ENCODE measurements at regions not wholly inside any gene's neighbourhood (a gene's known extent, or its start where the extent isn't known, plus 50 kb on each side); places are given as distances from the start of the nearest gene placed in this dataset.

DNA sequence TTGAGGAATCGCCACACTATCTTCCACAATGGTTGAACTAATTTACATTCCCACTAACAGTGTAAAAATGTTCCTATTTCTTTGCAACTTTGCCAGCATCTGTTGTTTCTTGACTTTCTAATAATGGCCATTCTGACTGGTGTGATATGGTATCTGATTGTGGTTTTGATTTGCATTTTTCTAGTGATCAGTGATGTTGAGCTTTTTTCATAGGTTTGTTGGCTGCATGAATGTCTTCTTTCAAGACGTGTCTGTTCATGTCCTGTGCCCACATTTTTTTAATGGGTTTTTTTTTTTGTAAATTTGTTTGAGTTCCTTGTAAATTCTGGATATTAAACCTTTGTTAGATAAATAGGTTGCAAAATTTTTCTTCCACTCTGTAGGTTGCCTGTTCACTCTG is 615.9 kb downstream of the SEMA5A start:
- TF ChIP-seq POLR2A (IDR thresholded peaks at IDR 0.05) (no peak), POLR2AphosphoS5 (IDR thresholded peaks at IDR 0.05; ENCODE audit: insufficient read depth in 1 of 2, low read depth in 1 of 2) (no peak)
- TF ChIP-seq, protein P1, sequence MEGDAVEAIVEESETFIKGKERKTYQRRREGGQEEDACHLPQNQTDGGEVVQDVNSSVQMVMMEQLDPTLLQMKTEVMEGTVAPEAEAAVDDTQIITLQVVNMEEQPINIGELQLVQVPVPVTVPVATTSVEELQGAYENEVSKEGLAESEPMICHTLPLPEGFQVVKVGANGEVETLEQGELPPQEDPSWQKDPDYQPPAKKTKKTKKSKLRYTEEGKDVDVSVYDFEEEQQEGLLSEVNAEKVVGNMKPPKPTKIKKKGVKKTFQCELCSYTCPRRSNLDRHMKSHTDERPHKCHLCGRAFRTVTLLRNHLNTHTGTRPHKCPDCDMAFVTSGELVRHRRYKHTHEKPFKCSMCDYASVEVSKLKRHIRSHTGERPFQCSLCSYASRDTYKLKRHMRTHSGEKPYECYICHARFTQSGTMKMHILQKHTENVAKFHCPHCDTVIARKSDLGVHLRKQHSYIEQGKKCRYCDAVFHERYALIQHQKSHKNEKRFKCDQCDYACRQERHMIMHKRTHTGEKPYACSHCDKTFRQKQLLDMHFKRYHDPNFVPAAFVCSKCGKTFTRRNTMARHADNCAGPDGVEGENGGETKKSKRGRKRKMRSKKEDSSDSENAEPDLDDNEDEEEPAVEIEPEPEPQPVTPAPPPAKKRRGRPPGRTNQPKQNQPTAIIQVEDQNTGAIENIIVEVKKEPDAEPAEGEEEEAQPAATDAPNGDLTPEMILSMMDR (IDR thresholded peaks at IDR 0.05) = no peak
- Histone ChIP-seq H3K27ac (no peak overlapping the region), H3K9me3 (no peaks in the 10 kb centered on the region), H3K36me3 (no peaks in the 10 kb centered on the region), H3K27me3 (no peaks in the 10 kb centered on the region), H3K4me1 (no peaks in the 10 kb centered on the region), H3K4me3 (no peak overlapping the region)
- DNase-seq (ENCODE audit: extremely low spot score in 2 of 2) = no peak
- intact Hi-C loops (cut with DNase I) = no loop called here

DNA sequence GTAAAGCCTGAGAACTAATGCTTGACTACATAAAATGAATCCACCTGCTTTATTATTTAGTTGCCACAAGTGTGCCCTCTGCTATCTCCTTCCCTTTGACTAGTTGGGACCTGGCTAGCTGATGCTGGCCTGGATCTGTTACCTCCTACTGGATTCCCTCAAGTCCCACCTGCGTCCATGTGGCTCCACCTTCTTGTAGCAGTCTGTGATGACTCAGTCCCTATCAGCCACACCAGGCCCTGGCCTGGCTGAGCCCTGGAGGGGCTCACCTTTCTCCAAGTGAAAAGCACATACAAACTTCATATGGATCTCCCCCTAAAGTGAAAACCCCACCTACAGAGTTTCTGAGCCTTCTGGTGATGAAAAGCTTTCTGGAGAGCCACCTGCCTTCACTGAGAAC is 611.4 kb downstream of the SEMA5A start:
- Histone ChIP-seq H3K9me3 (no peaks in the 10 kb centered on the region), H3K27ac (no peak overlapping the region), H3K4me1 (no peaks in the 10 kb centered on the region), H3K27me3 (no peaks in the 10 kb centered on the region), H3K36me3 (no peaks in the 10 kb centered on the region), H3K4me3 (no peak overlapping the region)
- TF ChIP-seq, protein P1 (IDR thresholded peaks at IDR 0.05) = no peak
- no peak for TF ChIP-seq POLR2A (IDR thresholded peaks at IDR 0.05)
- no peak for TF ChIP-seq POLR2AphosphoS5 (IDR thresholded peaks at IDR 0.05; ENCODE audit: insufficient read depth in 1 of 2, low read depth in 1 of 2)
- no peak for DNase-seq (ENCODE audit: extremely low spot score in 2 of 2)
- intact Hi-C loops (cut with DNase I) = no loop called here

DNA sequence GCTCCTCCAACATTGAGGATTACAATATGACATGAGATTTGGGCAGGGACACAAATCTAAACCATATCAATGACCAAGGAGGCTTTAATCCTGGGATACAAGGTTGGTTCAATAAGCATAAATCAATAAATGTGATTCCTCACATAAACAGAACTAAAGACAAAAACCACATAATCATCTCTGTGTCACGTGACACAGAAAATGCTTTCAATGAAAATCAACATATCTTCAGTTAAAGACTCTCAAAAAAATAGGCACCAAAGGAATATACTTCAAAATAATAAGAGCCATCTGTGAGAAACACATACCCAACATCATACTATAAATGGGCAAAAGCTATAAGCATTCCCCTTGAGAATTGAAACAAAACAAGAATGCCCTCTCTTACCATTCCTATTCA is 604.9 kb downstream of the SEMA5A start:
- Histone ChIP-seq H3K4me1 (no peaks in the 10 kb centered on the region), H3K27ac (no peak overlapping the region), H3K9me3 (no peaks in the 10 kb centered on the region), H3K36me3 (no peaks in the 10 kb centered on the region), H3K4me3 (no peak overlapping the region), H3K27me3 (no peaks in the 10 kb centered on the region)
- no peak for DNase-seq (ENCODE audit: extremely low spot score in 2 of 2)
- intact Hi-C loops (cut with DNase I) = no loop called here
- TF ChIP-seq POLR2A (IDR thresholded peaks at IDR 0.05) (no peak), POLR2AphosphoS5 (IDR thresholded peaks at IDR 0.05; ENCODE audit: insufficient read depth in 1 of 2, low read depth in 1 of 2) (no peak)
- TF ChIP-seq, protein P1 (IDR thresholded peaks at IDR 0.05) = no peak

DNA sequence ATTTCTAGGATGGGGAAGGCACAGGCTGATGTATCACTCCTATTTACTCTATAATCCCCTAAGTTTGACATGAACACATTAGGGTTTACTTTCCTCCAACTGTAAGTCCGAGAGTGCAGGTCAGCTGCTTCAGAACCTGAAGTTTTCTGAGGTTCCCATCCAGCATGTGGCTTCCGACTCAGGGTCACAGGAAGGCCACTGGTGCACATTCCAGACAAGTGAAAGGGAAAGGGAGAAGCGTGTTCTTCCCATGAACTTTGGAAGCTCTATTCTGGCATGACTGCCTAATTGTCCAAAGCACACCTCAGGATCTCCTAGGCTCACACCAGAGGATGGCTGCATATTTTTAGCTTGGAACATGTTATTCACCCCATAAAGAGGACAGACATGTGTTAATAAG is 602.6 kb downstream of the SEMA5A start:
- TF ChIP-seq, protein P1 (IDR thresholded peaks at IDR 0.05) = no peak
- TF ChIP-seq POLR2A (IDR thresholded peaks at IDR 0.05) (no peak), POLR2AphosphoS5 (IDR thresholded peaks at IDR 0.05; ENCODE audit: insufficient read depth in 1 of 2, low read depth in 1 of 2) (no peak)

DNA sequence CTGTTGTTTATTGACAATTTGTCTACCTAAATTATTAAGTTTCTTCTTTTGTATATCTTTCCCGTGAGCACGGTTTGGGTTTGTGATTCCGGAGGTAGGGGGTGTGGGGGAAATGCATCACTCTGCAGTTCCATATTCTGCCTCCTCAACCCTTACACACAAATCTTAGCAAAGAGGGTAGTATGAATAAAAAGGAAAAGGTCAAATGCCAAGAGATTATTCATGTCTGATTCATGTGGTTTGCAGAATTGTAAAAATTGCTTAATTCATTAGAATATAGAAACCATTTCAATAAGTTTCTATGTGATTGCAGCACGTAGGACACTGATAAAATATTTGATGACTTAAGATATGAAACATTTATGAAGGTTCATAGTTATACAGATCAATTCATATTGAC is 601.9 kb downstream of the SEMA5A start:
- Histone ChIP-seq H3K27ac (no peak overlapping the region), H3K9me3 (no peaks in the 10 kb centered on the region), H3K36me3 (no peaks in the 10 kb centered on the region), H3K4me1 (no peaks in the 10 kb centered on the region), H3K4me3 (no peak overlapping the region), H3K27me3 (no peaks in the 10 kb centered on the region)
- intact Hi-C loops (cut with DNase I) = no loop called here
- TF ChIP-seq, protein P1 (IDR thresholded peaks at IDR 0.05) = no peak
- no peak for TF ChIP-seq POLR2A (IDR thresholded peaks at IDR 0.05)
- no peak for TF ChIP-seq POLR2AphosphoS5 (IDR thresholded peaks at IDR 0.05; ENCODE audit: insufficient read depth in 1 of 2, low read depth in 1 of 2)
- DNase-seq (ENCODE audit: extremely low spot score in 2 of 2) = no peak

More for the DNA sequence above, 602.6 kb downstream of the SEMA5A start:
- Histone ChIP-seq H3K27ac (no peak overlapping the region), H3K4me3 (no peak overlapping the region), H3K36me3 (no peaks in the 10 kb centered on the region), H3K4me1 (no peaks in the 10 kb centered on the region), H3K27me3 (no peaks in the 10 kb centered on the region), H3K9me3 (no peaks in the 10 kb centered on the region)
- DNase-seq (ENCODE audit: extremely low spot score in 2 of 2) = no peak
- intact Hi-C loops (cut with DNase I) = no loop called here
